IMR-90 (cell line): ENCODE measurements at regions not wholly inside any gene's neighbourhood (a gene's known extent, or its start where the extent isn't known, plus 50 kb on each side); places are given as distances from the start of the nearest gene placed in this dataset.

Experiments used
- ATAC-seq: fragments of 200-7000 bp; cut with Tn5 transposase; 2 replicates; pipeline ENCODE4 v1.9.1; 2020; ENCODE audit warnings: low read depth, mild to moderate bottlenecking, moderate library complexity
- BruUV-seq: library from RNA; stranded (reverse); fragments of 400-500 nt; replicated peaks from 2 replicates; lab custom pipeline; 2021; lab: Mats Ljungman, UMichigan
- CTCF ChIA-PET: fragments of 300-600 bp; formaldehyde crosslinking; extraction: SDS; loops from one replicate; lab custom pipeline; 2021; ENCODE audit warnings: antibody characterized with exemption; lab: Yijun Ruan, JAX
- POLR2A ChIA-PET: fragments of 300-600 bp; sonication (Branson Sonifier 250); formaldehyde crosslinking; loops from one replicate; lab custom pipeline; 2022; ENCODE audit warnings: antibody characterized with exemption; ENCODE audit not compliant: unreplicated experiment; lab: Charles Lee
- DNase-seq: peaks from one replicate; pipeline ENCODE4 v3.0.0; 2013
- H2AFZ ChIP-seq: replicated peaks from 2 replicates; pipeline ENCODE3; 2013; ENCODE audit warnings: low read length, mild to moderate bottlenecking; ENCODE audit not compliant: poor library complexity
- H2AK5ac ChIP-seq: 2 replicates; pipeline ENCODE4 v1.6.1; 2013; ENCODE audit warnings: low read depth, low read length, inconsistent platforms
- H2AK9ac ChIP-seq: replicated peaks from 2 replicates; pipeline ENCODE3; 2013; ENCODE audit warnings: mild to moderate bottlenecking, low read depth, low read length, moderate library complexity; ENCODE audit not compliant: poor library complexity
- H2BK120ac ChIP-seq: 2 replicates; pipeline ENCODE4 v1.6.1; 2013; ENCODE audit warnings: low read depth, low read length, inconsistent platforms
- H2BK15ac ChIP-seq: 3 replicates; pipeline ENCODE4 v1.6.1; 2013; ENCODE audit warnings: low read depth, low read length, inconsistent platforms
- H2BK20ac ChIP-seq: 2 replicates; pipeline ENCODE4 v1.6.1; 2013; ENCODE audit warnings: low read depth, mild to moderate bottlenecking, inconsistent platforms, low read length, moderate library complexity
- H2BK5ac ChIP-seq: 2 replicates; pipeline ENCODE4 v1.6.1; 2013; ENCODE audit warnings: mild to moderate bottlenecking, low read depth, low read length, inconsistent platforms; ENCODE audit not compliant: poor library complexity, severe bottlenecking
- H3K14ac ChIP-seq: replicated peaks from 2 replicates; pipeline ENCODE4 v1.6.1; 2013; ENCODE audit warnings: low read depth, low read length, inconsistent platforms
- H3K18ac ChIP-seq: 2 replicates; pipeline ENCODE4 v1.6.1; 2013; ENCODE audit warnings: low read depth, low read length, control low read depth
- H3K23ac ChIP-seq: 2 replicates; pipeline ENCODE4 v1.6.1; 2013; ENCODE audit warnings: low read depth, low read length, inconsistent platforms
- H3K27ac ChIP-seq: 2 replicates; pipeline ENCODE4 v1.5.1; 2013; ENCODE audit warnings: mild to moderate bottlenecking, control low read depth, low read length; ENCODE audit not compliant: insufficient read depth
- H3K27me3 ChIP-seq: 2 replicates; pipeline ENCODE4 v1.6.1; 2013; ENCODE audit warnings: low read length; ENCODE audit not compliant: control insufficient read depth, insufficient read depth
- H3K36me3 ChIP-seq: 2 replicates; pipeline ENCODE4 v1.6.1; 2013; ENCODE audit warnings: low read length, mixed read lengths; ENCODE audit not compliant: control insufficient read depth, insufficient read depth
- H3K4ac ChIP-seq: 2 replicates; pipeline ENCODE4 v1.6.1; 2013; ENCODE audit warnings: low read depth, low read length, inconsistent platforms
- H3K4me1 ChIP-seq: 2 replicates; pipeline ENCODE4 v1.6.1; 2013; ENCODE audit warnings: low read length, mixed read lengths; ENCODE audit not compliant: control insufficient read depth, insufficient read depth
- H3K4me2 ChIP-seq: 2 replicates; pipeline ENCODE4 v1.6.1; 2013; ENCODE audit warnings: low read depth, mild to moderate bottlenecking, control low read depth, low read length, moderate library complexity
- H3K4me3 ChIP-seq: 2 replicates; pipeline ENCODE4 v1.5.1; 2013; ENCODE audit warnings: low read depth, mild to moderate bottlenecking, control low read depth, low read length, moderate library complexity; ENCODE audit not compliant: insufficient read depth
- H3K56ac ChIP-seq: 2 replicates; pipeline ENCODE4 v1.6.1; 2013; ENCODE audit warnings: low read length, inconsistent platforms; ENCODE audit not compliant: insufficient read depth; ENCODE audit errors: extremely low read depth
- H3K79me1 ChIP-seq, 2 experiments: 2 replicates each; pipeline ENCODE4 v1.6.1; 2013; ENCODE audit warnings: low read length in 2 of 2, inconsistent platforms in 1 of 2, low read depth in 1 of 2
- H3K9ac ChIP-seq: 2 replicates; pipeline ENCODE4 v1.6.1; 2013; ENCODE audit warnings: low read depth, low read length, control low read depth
- H3K9me1 ChIP-seq: 2 replicates; pipeline ENCODE4 v1.6.1; 2013; ENCODE audit warnings: low read length, inconsistent platforms; ENCODE audit not compliant: insufficient read depth
- H3K9me3 ChIP-seq: 2 replicates; pipeline ENCODE4 v1.6.1; 2013; ENCODE audit warnings: low read length; ENCODE audit not compliant: control insufficient read depth, insufficient read depth
- H4K20me1 ChIP-seq: 2 replicates; pipeline ENCODE4 v1.6.1; 2013; ENCODE audit warnings: low read length, inconsistent platforms; ENCODE audit not compliant: insufficient read depth
- H4K5ac ChIP-seq: 2 replicates; pipeline ENCODE4 v1.6.1; 2013; ENCODE audit warnings: mild to moderate bottlenecking, low read depth, low read length, control low read depth
- H4K8ac ChIP-seq, 2 experiments: 2 replicates each; pipeline ENCODE4 v1.6.1; 2013; ENCODE audit warnings: low read depth in 2 of 2, low read length in 2 of 2, control low read depth in 1 of 2, inconsistent platforms in 1 of 2
- H4K91ac ChIP-seq: 2 replicates; pipeline ENCODE4 v1.6.1; 2013; ENCODE audit warnings: low read depth, low read length, inconsistent platforms; ENCODE audit not compliant: insufficient read depth
- BHLHE40 ChIP-seq: fragments of 150-350 bp; IDR thresholded peaks from 2 replicates; pipeline ENCODE4 v1.6.1; 2016; ENCODE audit warnings: mild to moderate bottlenecking, low read depth, low read length
- CEBPB ChIP-seq: IDR thresholded peaks from 2 replicates; pipeline ENCODE4 v1.6.1; 2012; ENCODE audit warnings: low read depth, low read length, improper control_type of control experiment
- CHD1 ChIP-seq: IDR thresholded peaks from 2 replicates; pipeline ENCODE4 v1.6.1; 2012; ENCODE audit warnings: low read depth, low read length, improper control_type of control experiment
- FOS ChIP-seq: fragments of 150-350 bp; IDR thresholded peaks from 2 replicates; pipeline ENCODE4 v1.6.1; 2016; ENCODE audit warnings: low read depth, low read length
- MAFK ChIP-seq: IDR thresholded peaks from 2 replicates; pipeline ENCODE4 v1.6.1; 2012; ENCODE audit warnings: low read depth, low read length, improper control_type of control experiment
- MAZ ChIP-seq: IDR thresholded peaks from 2 replicates; pipeline ENCODE4 v1.6.1; 2012; ENCODE audit warnings: low read depth, mild to moderate bottlenecking, low read length, improper control_type of control experiment, moderate library complexity, borderline replicate concordance
- MXI1 ChIP-seq: IDR thresholded peaks from 2 replicates; pipeline ENCODE4 v1.6.1; 2012; ENCODE audit warnings: low read depth, mild to moderate bottlenecking, low read length, moderate library complexity, borderline replicate concordance
- NFE2L2 ChIP-seq: fragments of 150-350 bp; IDR thresholded peaks from 2 replicates; pipeline ENCODE4 v1.6.1; 2016; ENCODE audit warnings: low read depth, mild to moderate bottlenecking, low read length
- RAD21 ChIP-seq: IDR thresholded peaks from 2 replicates; pipeline ENCODE4 v1.6.1; 2012; ENCODE audit warnings: low read length, improper control_type of control experiment
- RFX5 ChIP-seq: IDR thresholded peaks from 2 replicates; pipeline ENCODE4 v1.8.0; 2012; ENCODE audit warnings: low read depth, mild to moderate bottlenecking, low read length, moderate library complexity
- SMC3 ChIP-seq: fragments of 150-350 bp; IDR thresholded peaks from 2 replicates; pipeline ENCODE4 v1.6.1; 2016; ENCODE audit warnings: low read depth, mild to moderate bottlenecking, antibody characterized with exemption, low read length, moderate library complexity
- WGBS, 2 experiments: methylation state at CpG; one replicate each; pipeline versions ENCODE4 v1.1.5 to v1.1.7; 2013; ENCODE audit warnings: missing lambda C conversion rate in 2 of 2; ENCODE audit not compliant: insufficient read length in 1 of 2; ENCODE audit errors: extremely low coverage in 2 of 2; 5-methylcytosine and 5-hydroxymethylcytosine counted together
- dilution Hi-C: fragments of 300-500 bp; cut with HindIII; formaldehyde crosslinking; loops from one replicate; pipeline ENCODE4 v1.14.3; 2018; ENCODE audit warnings: low sequenced_read_pairs; ENCODE audit not compliant: unreplicated experiment
- in situ Hi-C: fragments of 300-500 bp; cut with MboI; formaldehyde crosslinking; loops from 3 replicates; pipeline ENCODE4 v1.14.3; 2019; ENCODE audit warnings: low sequenced_read_pairs, inconsistent platforms, mixed read lengths
- intact Hi-C: fragments of 100-400 bp; cut with micrococcal nuclease; formaldehyde crosslinking; loops from 2 replicates; pipeline ENCODE4 v1.10.0; 2022
- TF ChIP-seq, protein P1 (sequence below): conservative IDR thresholded peaks from 2 replicates; pipeline ENCODE4 v1.5.1; 2012; ENCODE audit warnings: mild to moderate bottlenecking, low read depth, low read length, improper control_type of control experiment
- TF ChIP-seq, protein P2 (sequence below): fragments of 150-350 bp; IDR thresholded peaks from 2 replicates; pipeline ENCODE4 v1.6.1; 2017; ENCODE audit warnings: mild to moderate bottlenecking, antibody characterized with exemption, low read length, low read depth
- TF ChIP-seq, protein P3 (sequence below): fragments of 150-350 bp; IDR thresholded peaks from 2 replicates; pipeline ENCODE4 v1.6.1; 2016; ENCODE audit warnings: low read depth, mild to moderate bottlenecking, low read length, moderate library complexity, borderline replicate concordance

DNA sequence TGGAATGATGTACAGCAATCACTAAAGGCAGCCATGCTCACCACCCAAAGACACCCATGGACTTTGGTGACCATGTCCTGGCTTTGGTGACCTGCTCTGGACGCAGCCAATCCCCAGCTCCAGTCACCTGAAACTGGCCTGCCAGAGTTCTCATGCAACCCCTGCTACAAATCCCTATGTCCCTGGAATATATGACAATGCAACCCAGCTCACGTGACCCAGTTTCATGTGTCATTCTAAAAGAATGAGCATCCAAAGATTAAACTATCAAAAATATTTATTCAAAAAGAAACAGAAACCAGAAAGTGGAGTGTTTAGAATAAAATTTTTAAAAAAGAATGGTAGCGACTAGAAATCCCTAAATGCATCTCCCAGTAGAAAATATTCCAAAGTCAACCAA, 203.3 kb upstream of the IRS2 start:
- ChIA-PET CTCF (no interaction called here), POLR2A (no interaction called here)
- H2AK5ac ChIP-seq = peak overlapping the region; percentile 66; the same call in 1 of the 2 replicates
- no peak overlapping the region for H2BK15ac ChIP-seq
- no peak for TF ChIP-seq CHD1
- no peak for TF ChIP-seq NFE2L2
- TF ChIP-seq SMC3 = no peak
- TF ChIP-seq, protein P1, sequence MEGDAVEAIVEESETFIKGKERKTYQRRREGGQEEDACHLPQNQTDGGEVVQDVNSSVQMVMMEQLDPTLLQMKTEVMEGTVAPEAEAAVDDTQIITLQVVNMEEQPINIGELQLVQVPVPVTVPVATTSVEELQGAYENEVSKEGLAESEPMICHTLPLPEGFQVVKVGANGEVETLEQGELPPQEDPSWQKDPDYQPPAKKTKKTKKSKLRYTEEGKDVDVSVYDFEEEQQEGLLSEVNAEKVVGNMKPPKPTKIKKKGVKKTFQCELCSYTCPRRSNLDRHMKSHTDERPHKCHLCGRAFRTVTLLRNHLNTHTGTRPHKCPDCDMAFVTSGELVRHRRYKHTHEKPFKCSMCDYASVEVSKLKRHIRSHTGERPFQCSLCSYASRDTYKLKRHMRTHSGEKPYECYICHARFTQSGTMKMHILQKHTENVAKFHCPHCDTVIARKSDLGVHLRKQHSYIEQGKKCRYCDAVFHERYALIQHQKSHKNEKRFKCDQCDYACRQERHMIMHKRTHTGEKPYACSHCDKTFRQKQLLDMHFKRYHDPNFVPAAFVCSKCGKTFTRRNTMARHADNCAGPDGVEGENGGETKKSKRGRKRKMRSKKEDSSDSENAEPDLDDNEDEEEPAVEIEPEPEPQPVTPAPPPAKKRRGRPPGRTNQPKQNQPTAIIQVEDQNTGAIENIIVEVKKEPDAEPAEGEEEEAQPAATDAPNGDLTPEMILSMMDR = no peak
- TF ChIP-seq RAD21 = no peak
- no peak for TF ChIP-seq FOS
- TF ChIP-seq, protein P2, sequence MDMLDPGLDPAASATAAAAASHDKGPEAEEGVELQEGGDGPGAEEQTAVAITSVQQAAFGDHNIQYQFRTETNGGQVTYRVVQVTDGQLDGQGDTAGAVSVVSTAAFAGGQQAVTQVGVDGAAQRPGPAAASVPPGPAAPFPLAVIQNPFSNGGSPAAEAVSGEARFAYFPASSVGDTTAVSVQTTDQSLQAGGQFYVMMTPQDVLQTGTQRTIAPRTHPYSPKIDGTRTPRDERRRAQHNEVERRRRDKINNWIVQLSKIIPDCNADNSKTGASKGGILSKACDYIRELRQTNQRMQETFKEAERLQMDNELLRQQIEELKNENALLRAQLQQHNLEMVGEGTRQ = peak; percentile 91
- no peak for TF ChIP-seq MXI1
- no peak for TF ChIP-seq MAZ
- peak; percentile 81 for TF ChIP-seq BHLHE40
- TF ChIP-seq RFX5 = no peak
- no peak for TF ChIP-seq MAFK
- TF ChIP-seq, protein P3, sequence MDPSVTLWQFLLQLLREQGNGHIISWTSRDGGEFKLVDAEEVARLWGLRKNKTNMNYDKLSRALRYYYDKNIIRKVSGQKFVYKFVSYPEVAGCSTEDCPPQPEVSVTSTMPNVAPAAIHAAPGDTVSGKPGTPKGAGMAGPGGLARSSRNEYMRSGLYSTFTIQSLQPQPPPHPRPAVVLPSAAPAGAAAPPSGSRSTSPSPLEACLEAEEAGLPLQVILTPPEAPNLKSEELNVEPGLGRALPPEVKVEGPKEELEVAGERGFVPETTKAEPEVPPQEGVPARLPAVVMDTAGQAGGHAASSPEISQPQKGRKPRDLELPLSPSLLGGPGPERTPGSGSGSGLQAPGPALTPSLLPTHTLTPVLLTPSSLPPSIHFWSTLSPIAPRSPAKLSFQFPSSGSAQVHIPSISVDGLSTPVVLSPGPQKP = no peak
- no peak for TF ChIP-seq CEBPB
- dilution Hi-C loops (no loop called here), in situ Hi-C loops (no loop called here), intact Hi-C loops (no loop called here)
- peak overlapping the region; percentile 70; the same call in 1 of the 2 replicates for H3K4ac ChIP-seq
- H4K8ac ChIP-seq = peak overlapping the region in 1 of 2 experiments; percentile 81; a peak in 1 of 4 replicates
- peaks cover 12% of the 10 kb centered on the region for H3K4me1 ChIP-seq
- no peaks in the 10 kb centered on the region for H3K36me3 ChIP-seq
- H2BK20ac ChIP-seq = peak overlapping the region; percentile 78
- no peak overlapping the region for H3K4me3 ChIP-seq
- peak overlapping the region; percentile 67 for H2AFZ ChIP-seq
- WGBS, 2 experiments = 100% methylated on average over 1 of the region's 3 CpGs; no CpG with 5 or more reads in 1 of the 2 experiments
- H4K5ac ChIP-seq = no peak overlapping the region; the same call in 1 of the 2 replicates
- H2BK120ac ChIP-seq = peak overlapping the region; percentile 69
- no peak overlapping the region for H3K27ac ChIP-seq
- no peak overlapping the region for H3K23ac ChIP-seq
- no peaks in the 10 kb centered on the region for H3K79me1 ChIP-seq
- peak overlapping the region; percentile 27; the same call in 1 of the 2 replicates for H3K4me2 ChIP-seq
- no peaks in the 10 kb centered on the region for H3K27me3 ChIP-seq
- H2AK9ac ChIP-seq = peak overlapping the region; percentile 73
- peak overlapping the region; percentile 25 for H2BK5ac ChIP-seq
- peak overlapping the region; percentile 46; the same call in 1 of the 2 replicates for H4K91ac ChIP-seq
- no peaks in the 10 kb centered on the region for H3K9me3 ChIP-seq
- H3K56ac ChIP-seq = no peak overlapping the region
- no peak overlapping the region for H3K14ac ChIP-seq
- peak; percentile 72 for DNase-seq
- H3K9ac ChIP-seq = no peak overlapping the region
- BruUV-seq = no TSS peak
- peak; percentile 73 for ATAC-seq
- H3K9me1 ChIP-seq = peaks cover 12% of the 10 kb centered on the region; the same call in 1 of the 2 replicates
- H3K18ac ChIP-seq = no peak overlapping the region
- no peaks in the 10 kb centered on the region for H4K20me1 ChIP-seq
